ENCODE measurements at regions not wholly inside any gene's neighbourhood (a gene's known extent, or its start where the extent isn't known, plus 50 kb on each side); places are given as distances from the start of the nearest gene placed in this dataset.

DNA sequence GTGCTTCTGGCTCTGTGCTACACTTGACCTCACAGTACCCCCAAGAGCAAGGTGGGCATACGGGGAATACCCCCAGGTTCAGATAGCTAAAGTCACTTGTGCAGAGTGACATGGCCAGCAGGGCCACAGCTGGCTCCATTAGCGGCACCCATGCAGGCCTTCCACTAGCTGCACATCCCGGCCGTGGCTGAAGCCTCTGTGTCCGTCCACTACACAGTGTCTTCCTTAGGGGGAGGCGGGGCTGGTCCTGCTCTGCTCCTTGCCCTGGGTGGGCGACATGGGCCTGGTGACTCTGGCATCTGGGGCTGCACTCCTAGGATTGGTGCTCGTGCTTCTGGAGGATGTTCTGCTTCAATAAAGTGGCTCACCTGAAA, 169.1 kb upstream of the IQSEC1 start:
- H3K9ac ChIP-seq (ENCODE audit: insufficient read depth in 1 of 2, low read depth in 2 of 2, low read length in 2 of 2): no peak overlapping the region; a peak in 1 of 4 replicates
- H2AFZ ChIP-seq (ENCODE audit: low read depth, low read length): no peak overlapping the region
- H3K4me1 ChIP-seq (replicated peaks in 1 of 2; ENCODE audit: control insufficient read depth in 2 of 2, insufficient read depth in 2 of 2, low read length in 2 of 2): peaks cover 0 to 6% of the 10 kb centered on the region in 2 experiments; a peak in 1 of 5 replicates
- in situ Hi-C loops (cut with MboI) (no loop called here), intact Hi-C loops (cut with micrococcal nuclease) (no loop called here)
- no peak overlapping the region for H3K4me3 ChIP-seq
- TF ChIP-seq NELFE (IDR thresholded peaks at IDR 0.05; ENCODE audit: insufficient read depth, insufficient read length) (no peak), FOS (IDR thresholded peaks at IDR 0.05; ENCODE audit: extremely low read depth, insufficient read length) (no peak), WHSC1 (IDR thresholded peaks at IDR 0.05; ENCODE audit: low read length) (no peak), HMGN3 (IDR thresholded peaks at IDR 0.05; ENCODE audit: borderline replicate concordance, extremely low read depth, insufficient read length, low read depth, low read length) (no peak)
- ATAC-seq (no peak), FAIRE-seq (no peak), DNase-seq (ENCODE audit: extremely low read depth in 1 of 4, low spot score in 3 of 4) (no peak)
- H3K79me2 ChIP-seq (ENCODE audit: control insufficient read depth, insufficient read depth, low read length): no peaks in the 10 kb centered on the region
- no peak overlapping the region for H3K27ac ChIP-seq (ENCODE audit: extremely low read depth, low read depth, low read length)
- CTCF ChIA-PET (ENCODE audit: low intra/inter-chr PET ratio): interaction anchor here (0.7 kb wide), 1 partner anchor 82 kb away, joined by 5 read pairs; no protein-coding TSS in a partner anchor
- no peaks in the 10 kb centered on the region for H3K36me3 ChIP-seq (ENCODE audit: control insufficient read depth, insufficient read depth, low read length)
- peaks cover 37% of the 10 kb centered on the region for H4K20me1 ChIP-seq (replicated peaks; ENCODE audit: control insufficient read depth, insufficient read depth, low read length)
- BruUV-seq (replicated peaks): no TSS peak
- POLR2A ChIA-PET: interaction anchor here (0.6 to 1.5 kb wide), 3 partner anchors 12 to 43 kb away, joined by 3 to 7 read pairs (median 4); no protein-coding TSS in a partner anchor
- H3K27me3 ChIP-seq (ENCODE audit: control insufficient read depth in 2 of 2, insufficient read depth in 2 of 2, low read length in 2 of 2): peaks cover 86 to 95% of the 10 kb centered on the region in 2 experiments
- WGBS (ENCODE audit: insufficient coverage, low coverage, missing lambda C conversion rate): 6% methylated on average over 8 of the region's 8 CpGs
- no peaks in the 10 kb centered on the region for H3K9me3 ChIP-seq (replicated peaks; ENCODE audit: control insufficient read depth, insufficient read depth, low read depth, low read length)
- peaks cover 3% of the 10 kb centered on the region for H3K9me1 ChIP-seq (ENCODE audit: control insufficient read depth, insufficient read depth, low read length)
- H3K4me2 ChIP-seq (ENCODE audit: insufficient read depth, low read length): no peak overlapping the region

DNA sequence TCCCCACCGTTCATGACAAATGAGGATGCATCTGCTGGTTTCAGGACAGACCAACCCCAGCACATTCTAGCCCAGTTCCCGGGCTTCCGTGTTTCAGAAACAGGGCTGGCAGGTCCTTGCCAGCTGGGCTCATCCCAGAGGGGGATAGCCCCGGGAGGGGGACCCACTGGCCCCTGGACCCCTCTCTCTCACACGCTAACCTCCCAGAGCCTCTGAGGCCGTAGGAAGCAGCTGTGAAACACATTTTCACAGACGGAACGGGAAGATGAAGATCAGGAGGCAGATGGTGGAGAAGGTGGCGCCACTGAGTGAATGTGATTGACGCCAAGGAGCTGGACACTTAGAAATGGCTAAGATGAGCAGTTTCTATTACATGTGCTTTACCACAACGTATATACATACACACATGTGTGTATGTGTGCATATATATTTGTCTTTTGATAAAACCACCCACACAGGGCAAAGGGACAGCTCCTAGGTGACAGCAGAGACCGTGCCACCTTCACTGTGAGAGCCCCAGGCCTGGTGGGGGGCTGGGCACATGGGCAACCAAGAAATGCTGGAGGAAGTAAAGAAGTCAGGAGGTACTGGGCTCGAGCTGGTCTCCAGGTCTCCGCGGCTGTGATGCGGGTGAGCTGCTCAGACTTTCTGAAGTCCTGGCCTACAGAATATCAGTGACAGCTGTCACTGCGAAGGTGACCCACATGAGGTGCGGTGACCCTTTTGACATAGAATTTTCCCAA, 168.6 kb upstream of the IQSEC1 start:
- 9% methylated on average over 18 of the region's 18 CpGs for WGBS (ENCODE audit: insufficient coverage, low coverage, missing lambda C conversion rate)
- no TSS peak for BruUV-seq (replicated peaks)
- CTCF ChIA-PET (ENCODE audit: low intra/inter-chr PET ratio): no interaction called here

More for the DNA sequence above, 168.6 kb upstream of the IQSEC1 start:
- DNase-seq (ENCODE audit: extremely low read depth in 1 of 4, low spot score in 3 of 4): no peak
- peaks cover 83 to 95% of the 10 kb centered on the region in 2 experiments for H3K27me3 ChIP-seq (ENCODE audit: control insufficient read depth in 2 of 2, insufficient read depth in 2 of 2, low read length in 2 of 2)
- POLR2A ChIA-PET: interaction anchor here (0.9 to 1.5 kb wide), 2 partner anchors 12 to 43 kb away, joined by 4 to 7 read pairs; no protein-coding TSS in a partner anchor
- H3K9ac ChIP-seq (ENCODE audit: insufficient read depth in 1 of 2, low read depth in 2 of 2, low read length in 2 of 2): no peak overlapping the region
- no peak for ATAC-seq
- peaks cover 3% of the 10 kb centered on the region for H3K9me1 ChIP-seq (ENCODE audit: control insufficient read depth, insufficient read depth, low read length)
- H3K9me3 ChIP-seq (replicated peaks; ENCODE audit: control insufficient read depth, insufficient read depth, low read depth, low read length): no peaks in the 10 kb centered on the region
- H3K79me2 ChIP-seq (ENCODE audit: control insufficient read depth, insufficient read depth, low read length): no peaks in the 10 kb centered on the region
- peaks cover 32% of the 10 kb centered on the region for H4K20me1 ChIP-seq (replicated peaks; ENCODE audit: control insufficient read depth, insufficient read depth, low read length)
- no peaks in the 10 kb centered on the region for H3K36me3 ChIP-seq (ENCODE audit: control insufficient read depth, insufficient read depth, low read length)
- TF ChIP-seq, protein P1, sequence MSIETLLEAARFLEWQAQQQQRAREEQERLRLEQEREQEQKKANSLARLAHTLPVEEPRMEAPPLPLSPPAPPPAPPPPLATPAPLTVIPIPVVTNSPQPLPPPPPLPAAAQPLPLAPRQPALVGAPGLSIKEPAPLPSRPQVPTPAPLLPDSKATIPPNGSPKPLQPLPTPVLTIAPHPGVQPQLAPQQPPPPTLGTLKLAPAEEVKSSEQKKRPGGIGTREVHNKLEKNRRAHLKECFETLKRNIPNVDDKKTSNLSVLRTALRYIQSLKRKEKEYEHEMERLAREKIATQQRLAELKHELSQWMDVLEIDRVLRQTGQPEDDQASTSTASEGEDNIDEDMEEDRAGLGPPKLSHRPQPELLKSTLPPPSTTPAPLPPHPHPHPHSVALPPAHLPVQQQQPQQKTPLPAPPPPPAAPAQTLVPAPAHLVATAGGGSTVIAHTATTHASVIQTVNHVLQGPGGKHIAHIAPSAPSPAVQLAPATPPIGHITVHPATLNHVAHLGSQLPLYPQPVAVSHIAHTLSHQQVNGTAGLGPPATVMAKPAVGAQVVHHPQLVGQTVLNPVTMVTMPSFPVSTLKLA (conservative IDR thresholded peaks at IDR 0.05): no peak
- TF ChIP-seq, protein P2, sequence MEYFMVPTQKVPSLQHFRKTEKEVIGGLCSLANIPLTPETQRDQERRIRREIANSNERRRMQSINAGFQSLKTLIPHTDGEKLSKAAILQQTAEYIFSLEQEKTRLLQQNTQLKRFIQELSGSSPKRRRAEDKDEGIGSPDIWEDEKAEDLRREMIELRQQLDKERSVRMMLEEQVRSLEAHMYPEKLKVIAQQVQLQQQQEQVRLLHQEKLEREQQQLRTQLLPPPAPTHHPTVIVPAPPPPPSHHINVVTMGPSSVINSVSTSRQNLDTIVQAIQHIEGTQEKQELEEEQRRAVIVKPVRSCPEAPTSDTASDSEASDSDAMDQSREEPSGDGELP (CRISPR knock-in tag; IDR thresholded peaks at IDR 0.05; ENCODE audit: borderline replicate concordance): no peak
- TF ChIP-seq SREBF1 (IDR thresholded peaks at IDR 0.05; ENCODE audit: borderline replicate concordance, low read depth, low read length) (no peak), FUS (optimal IDR thresholded peaks at IDR 0.05; ENCODE audit: low read depth, low read length) (no peak), EP300 (IDR thresholded peaks at IDR 0.05; ENCODE audit: low read length) (no peak), ZNF175 (CRISPR knock-in tag; IDR thresholded peaks at IDR 0.05; ENCODE audit: low read depth) (no peak)
- TF ChIP-seq, protein P3, sequence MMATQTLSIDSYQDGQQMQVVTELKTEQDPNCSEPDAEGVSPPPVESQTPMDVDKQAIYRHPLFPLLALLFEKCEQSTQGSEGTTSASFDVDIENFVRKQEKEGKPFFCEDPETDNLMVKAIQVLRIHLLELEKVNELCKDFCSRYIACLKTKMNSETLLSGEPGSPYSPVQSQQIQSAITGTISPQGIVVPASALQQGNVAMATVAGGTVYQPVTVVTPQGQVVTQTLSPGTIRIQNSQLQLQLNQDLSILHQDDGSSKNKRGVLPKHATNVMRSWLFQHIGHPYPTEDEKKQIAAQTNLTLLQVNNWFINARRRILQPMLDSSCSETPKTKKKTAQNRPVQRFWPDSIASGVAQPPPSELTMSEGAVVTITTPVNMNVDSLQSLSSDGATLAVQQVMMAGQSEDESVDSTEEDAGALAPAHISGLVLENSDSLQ (IDR thresholded peaks at IDR 0.05): peak; percentile 53; the same call in 1 of the 2 replicates
- no peak overlapping the region for H2AFZ ChIP-seq (ENCODE audit: low read depth, low read length)
- H3K4me1 ChIP-seq (replicated peaks in 1 of 2; ENCODE audit: control insufficient read depth in 2 of 2, insufficient read depth in 2 of 2, low read length in 2 of 2): peaks cover 0 to 6% of the 10 kb centered on the region in 2 experiments; a peak in 1 of 5 replicates
- H3K27ac ChIP-seq (ENCODE audit: extremely low read depth, low read depth, low read length): no peak overlapping the region
- intact Hi-C loops (cut with micrococcal nuclease): no loop called here
- FAIRE-seq: no peak
- in situ Hi-C loops (cut with MboI): no loop called here
- no peak overlapping the region for H3K4me3 ChIP-seq
- H3K4me2 ChIP-seq (ENCODE audit: insufficient read depth, low read length): no peak overlapping the region

Data from K562 (cell line).